ENCODE measurements at regions not wholly inside any gene's neighbourhood (a gene's known extent, or its start where the extent isn't known, plus 50 kb on each side); places are given as distances from the start of the nearest gene placed in this dataset.

DNA sequence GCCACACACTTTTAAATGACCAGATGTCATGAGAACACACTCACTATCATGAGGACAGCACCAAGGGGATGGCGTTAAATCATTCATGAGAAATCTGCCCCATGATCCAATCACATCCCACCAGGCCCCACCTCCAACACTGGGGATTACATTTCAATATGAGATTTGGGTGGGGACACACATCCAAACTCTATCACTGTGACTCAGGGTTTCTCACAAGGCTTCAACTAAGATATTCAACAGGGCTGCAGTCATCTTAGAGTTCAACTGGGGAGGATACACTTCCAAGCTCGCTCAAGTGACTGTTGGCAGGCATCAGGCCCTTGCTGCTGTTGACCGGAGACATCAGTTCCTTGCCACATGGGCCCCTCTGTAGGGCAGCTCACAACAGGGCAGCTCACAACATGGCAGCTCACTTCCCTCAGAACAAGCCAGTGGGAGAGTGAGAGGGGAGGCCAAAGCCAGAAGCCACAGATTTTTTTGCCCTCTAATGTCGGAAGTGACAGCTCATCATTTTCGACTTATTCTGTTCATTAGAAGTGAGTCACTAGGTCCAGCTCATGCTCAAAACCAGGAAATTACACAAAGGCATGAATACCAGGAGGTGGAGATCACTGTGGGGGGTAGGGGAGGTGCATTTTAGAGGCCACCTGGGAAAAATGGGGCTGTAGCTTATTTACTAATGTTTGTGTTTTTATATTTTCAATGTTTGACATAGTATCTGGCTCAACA lies 50.8 kb upstream of the PTHLH start:
- Histone ChIP-seq H3K36me3 (ENCODE audit: control insufficient read depth in 4 of 4, insufficient read depth in 4 of 4, low read length in 3 of 4) (no peaks in the 10 kb centered on the region), H3K27ac (ENCODE audit: insufficient read depth in 1 of 2, low read depth in 1 of 2, low read length in 2 of 2, poor library complexity in 1 of 2, severe bottlenecking in 2 of 2) (no peak overlapping the region), H3K4me3 (ENCODE audit: control insufficient read depth in 1 of 7, extremely low read depth in 1 of 7, insufficient read depth in 4 of 7, low read depth in 2 of 7, low read length in 6 of 7) (no peak overlapping the region), H3K27me3 (replicated peaks in 2 of 5; ENCODE audit: control insufficient read depth in 4 of 5, insufficient read depth in 5 of 5, low read length in 4 of 5) (no peaks in the 10 kb centered on the region), H3K4me1 (ENCODE audit: control extremely low read depth in 1 of 4, control insufficient read depth in 4 of 4, insufficient read depth in 4 of 4, low read length in 3 of 4) (peaks cover 0 to 9% (median 3%) of the 10 kb centered on the region in 4 experiments), H3K9me3 (ENCODE audit: control extremely low read depth in 1 of 5, control insufficient read depth in 4 of 5, insufficient read depth in 2 of 5, low read depth in 1 of 5, low read length in 4 of 5) (no peaks in the 10 kb centered on the region)
- CTCF ChIA-PET: no interaction called here
- no peak for DNase-seq
- POLR2A ChIA-PET: no interaction called here
- WGBS (ENCODE audit: insufficient coverage): 95% methylated on average over 5 of the region's 5 CpGs

DNA sequence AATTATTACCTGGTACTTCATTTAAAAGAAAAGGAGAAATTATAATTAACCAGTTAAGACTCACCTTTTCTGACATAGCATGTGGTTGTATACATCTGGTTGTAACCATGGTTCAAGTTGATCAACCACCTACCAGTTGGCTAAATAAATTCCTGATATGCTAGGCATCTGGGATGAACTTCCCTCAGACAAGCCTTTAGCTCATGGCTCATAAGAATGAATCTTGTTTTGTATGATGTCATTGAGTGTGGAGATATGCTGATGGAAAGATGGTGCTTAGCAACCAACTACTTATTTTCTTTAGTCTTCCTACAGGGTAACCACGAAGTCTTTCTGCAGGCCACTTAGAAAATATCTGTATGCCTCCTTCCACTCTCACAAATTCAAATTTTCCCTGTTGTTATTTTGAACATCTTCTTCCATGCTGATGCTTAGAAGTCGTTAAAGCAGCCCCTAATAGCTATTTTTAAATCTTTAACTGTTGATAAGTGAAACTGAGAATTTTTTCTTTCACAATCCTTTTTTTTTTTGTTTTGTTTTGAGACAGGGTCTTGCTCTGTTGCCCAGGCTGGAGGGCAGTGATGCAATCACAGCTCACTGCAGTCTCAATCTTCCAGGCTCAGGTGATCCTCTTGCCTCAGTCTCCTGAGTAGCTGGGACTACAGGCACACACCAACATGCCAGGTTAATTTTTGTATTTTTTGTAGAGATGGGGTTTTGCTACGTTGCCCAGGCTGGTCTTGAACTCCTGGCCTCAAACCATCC lies 51.9 kb upstream of the PTHLH start:
- H3K9me3 ChIP-seq (ENCODE audit: control extremely low read depth in 1 of 5, control insufficient read depth in 4 of 5, insufficient read depth in 2 of 5, low read depth in 1 of 5, low read length in 4 of 5): no peaks in the 10 kb centered on the region
- H3K4me1 ChIP-seq (ENCODE audit: control extremely low read depth in 1 of 4, control insufficient read depth in 4 of 4, insufficient read depth in 4 of 4, low read length in 3 of 4): peaks cover 0 to 9% (median 4%) of the 10 kb centered on the region in 4 experiments
- DNase-seq: peak in 1 of 3 donors; percentile 8
- CTCF ChIA-PET: no interaction called here
- H3K27me3 ChIP-seq (replicated peaks in 2 of 5; ENCODE audit: control insufficient read depth in 4 of 5, insufficient read depth in 5 of 5, low read length in 4 of 5): no peaks in the 10 kb centered on the region
- POLR2A ChIA-PET: no interaction called here
- H3K27ac ChIP-seq (ENCODE audit: insufficient read depth in 1 of 2, low read depth in 1 of 2, low read length in 2 of 2, poor library complexity in 1 of 2, severe bottlenecking in 2 of 2): no peak overlapping the region
- H3K4me3 ChIP-seq (ENCODE audit: control insufficient read depth in 1 of 7, extremely low read depth in 1 of 7, insufficient read depth in 4 of 7, low read depth in 2 of 7, low read length in 6 of 7): no peak overlapping the region
- H3K36me3 ChIP-seq (ENCODE audit: control insufficient read depth in 4 of 4, insufficient read depth in 4 of 4, low read length in 3 of 4): no peaks in the 10 kb centered on the region
- WGBS (ENCODE audit: insufficient coverage): no CpG with 5 or more reads among the region's 3 CpGs

DNA sequence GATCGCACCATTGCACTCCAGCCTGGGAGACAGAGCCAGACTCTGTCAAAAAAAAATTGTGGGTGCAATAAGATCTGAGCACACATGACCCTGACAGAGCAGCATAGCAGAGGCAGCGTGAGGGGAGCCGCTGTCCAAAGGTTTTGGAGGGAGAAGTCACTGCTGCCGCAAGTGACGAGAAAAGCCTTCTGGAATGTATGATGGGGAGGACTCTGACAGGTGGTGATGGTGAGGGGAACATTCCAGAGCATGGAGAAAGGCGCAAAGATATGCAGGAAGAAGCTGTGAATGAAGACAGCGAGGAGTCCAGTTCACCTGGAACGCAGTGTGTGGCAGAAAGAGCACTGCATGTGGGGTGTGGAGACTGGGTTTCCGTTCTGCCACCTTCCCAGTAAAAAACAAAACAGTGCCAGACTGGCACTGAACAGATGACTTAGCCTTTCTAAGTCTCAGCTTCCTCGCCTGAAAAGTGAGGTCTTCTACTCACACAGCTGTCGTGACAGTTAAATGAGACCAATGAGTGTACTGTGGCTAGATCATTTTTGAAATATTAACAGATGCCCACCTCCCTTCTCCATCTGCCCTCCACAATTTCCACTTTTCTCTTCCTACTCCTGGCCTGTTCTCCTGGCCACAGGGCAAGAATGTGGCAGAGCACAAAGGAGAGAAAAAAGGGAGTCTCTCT lies 53.4 kb upstream of the PTHLH start:
- POLR2A ChIA-PET: no interaction called here
- DNase-seq: no peak
- peaks cover 0 to 9% (median 4%) of the 10 kb centered on the region in 4 experiments for H3K4me1 ChIP-seq (ENCODE audit: control extremely low read depth in 1 of 4, control insufficient read depth in 4 of 4, insufficient read depth in 4 of 4, low read length in 3 of 4)

DNA sequence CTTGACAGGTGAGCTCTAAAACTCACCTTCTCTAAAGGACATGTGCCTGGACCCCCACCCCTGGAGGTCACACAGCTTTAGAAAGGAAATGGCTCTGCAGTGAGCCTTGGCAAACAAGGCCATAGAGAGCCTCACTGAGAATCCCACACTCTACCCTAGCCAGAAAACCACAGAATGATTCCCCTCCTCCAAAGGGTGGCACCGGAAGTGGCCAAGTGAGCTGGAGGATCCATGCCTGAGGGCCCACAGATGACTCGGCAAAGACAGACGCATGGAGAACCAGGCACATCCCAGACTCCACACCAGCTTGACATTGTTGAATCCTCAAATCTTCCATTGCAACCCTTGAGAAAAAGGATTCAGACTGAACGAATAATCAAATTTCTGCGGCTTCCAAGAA lies 54.2 kb upstream of the PTHLH start:
- H3K4me1 ChIP-seq (ENCODE audit: control extremely low read depth in 1 of 4, control insufficient read depth in 4 of 4, insufficient read depth in 4 of 4, low read length in 3 of 4): peaks cover 0 to 9% (median 4%) of the 10 kb centered on the region in 4 experiments
- no peak overlapping the region for H3K4me3 ChIP-seq (ENCODE audit: control insufficient read depth in 1 of 7, extremely low read depth in 1 of 7, insufficient read depth in 4 of 7, low read depth in 2 of 7, low read length in 6 of 7)
- H3K36me3 ChIP-seq (ENCODE audit: control insufficient read depth in 4 of 4, insufficient read depth in 4 of 4, low read length in 3 of 4): no peaks in the 10 kb centered on the region
- peak in 1 of 3 donors; percentile 1 for DNase-seq
- H3K9me3 ChIP-seq (ENCODE audit: control extremely low read depth in 1 of 5, control insufficient read depth in 4 of 5, insufficient read depth in 2 of 5, low read depth in 1 of 5, low read length in 4 of 5): no peaks in the 10 kb centered on the region
- H3K27me3 ChIP-seq (replicated peaks in 2 of 5; ENCODE audit: control insufficient read depth in 4 of 5, insufficient read depth in 5 of 5, low read length in 4 of 5): no peaks in the 10 kb centered on the region
- H3K27ac ChIP-seq (ENCODE audit: insufficient read depth in 1 of 2, low read depth in 1 of 2, low read length in 2 of 2, poor library complexity in 1 of 2, severe bottlenecking in 2 of 2): no peak overlapping the region
- WGBS (ENCODE audit: insufficient coverage): 86% methylated on average over 3 of the region's 5 CpGs
- POLR2A ChIA-PET: no interaction called here
- CTCF ChIA-PET: no interaction called here

More for the DNA sequence above, 53.4 kb upstream of the PTHLH start:
- H3K36me3 ChIP-seq (ENCODE audit: control insufficient read depth in 4 of 4, insufficient read depth in 4 of 4, low read length in 3 of 4): no peaks in the 10 kb centered on the region
- 99% methylated on average over 8 of the region's 11 CpGs for WGBS (ENCODE audit: insufficient coverage)
- H3K4me3 ChIP-seq (ENCODE audit: control insufficient read depth in 1 of 7, extremely low read depth in 1 of 7, insufficient read depth in 4 of 7, low read depth in 2 of 7, low read length in 6 of 7): no peak overlapping the region
- no peak overlapping the region for H3K27ac ChIP-seq (ENCODE audit: insufficient read depth in 1 of 2, low read depth in 1 of 2, low read length in 2 of 2, poor library complexity in 1 of 2, severe bottlenecking in 2 of 2)
- CTCF ChIA-PET: no interaction called here
- H3K9me3 ChIP-seq (ENCODE audit: control extremely low read depth in 1 of 5, control insufficient read depth in 4 of 5, insufficient read depth in 2 of 5, low read depth in 1 of 5, low read length in 4 of 5): no peaks in the 10 kb centered on the region
- no peaks in the 10 kb centered on the region for H3K27me3 ChIP-seq (replicated peaks in 2 of 5; ENCODE audit: control insufficient read depth in 4 of 5, insufficient read depth in 5 of 5, low read length in 4 of 5)

GRCh38 chr12:28027328-28027727 lies 54.8 kb upstream of the PTHLH start:
- H3K4me3 ChIP-seq (ENCODE audit: control insufficient read depth in 1 of 7, extremely low read depth in 1 of 7, insufficient read depth in 4 of 7, low read depth in 2 of 7, low read length in 6 of 7): no peak overlapping the region
- WGBS (ENCODE audit: insufficient coverage): 16% methylated on average over 4 of the region's 5 CpGs
- peak; percentile 6 to 42 (median 26) for DNase-seq
- no peaks in the 10 kb centered on the region for H3K36me3 ChIP-seq (ENCODE audit: control insufficient read depth in 4 of 4, insufficient read depth in 4 of 4, low read length in 3 of 4)
- H3K9me3 ChIP-seq (ENCODE audit: control extremely low read depth in 1 of 5, control insufficient read depth in 4 of 5, insufficient read depth in 2 of 5, low read depth in 1 of 5, low read length in 4 of 5): no peaks in the 10 kb centered on the region
- ChIA-PET POLR2A (no interaction called here), CTCF (no interaction called here)
- no peak overlapping the region for H3K27ac ChIP-seq (ENCODE audit: insufficient read depth in 1 of 2, low read depth in 1 of 2, low read length in 2 of 2, poor library complexity in 1 of 2, severe bottlenecking in 2 of 2)
- peaks cover 0 to 9% (median 4%) of the 10 kb centered on the region in 4 experiments for H3K4me1 ChIP-seq (ENCODE audit: control extremely low read depth in 1 of 4, control insufficient read depth in 4 of 4, insufficient read depth in 4 of 4, low read length in 3 of 4)
- no peaks in the 10 kb centered on the region for H3K27me3 ChIP-seq (replicated peaks in 2 of 5; ENCODE audit: control insufficient read depth in 4 of 5, insufficient read depth in 5 of 5, low read length in 4 of 5)

DNA sequence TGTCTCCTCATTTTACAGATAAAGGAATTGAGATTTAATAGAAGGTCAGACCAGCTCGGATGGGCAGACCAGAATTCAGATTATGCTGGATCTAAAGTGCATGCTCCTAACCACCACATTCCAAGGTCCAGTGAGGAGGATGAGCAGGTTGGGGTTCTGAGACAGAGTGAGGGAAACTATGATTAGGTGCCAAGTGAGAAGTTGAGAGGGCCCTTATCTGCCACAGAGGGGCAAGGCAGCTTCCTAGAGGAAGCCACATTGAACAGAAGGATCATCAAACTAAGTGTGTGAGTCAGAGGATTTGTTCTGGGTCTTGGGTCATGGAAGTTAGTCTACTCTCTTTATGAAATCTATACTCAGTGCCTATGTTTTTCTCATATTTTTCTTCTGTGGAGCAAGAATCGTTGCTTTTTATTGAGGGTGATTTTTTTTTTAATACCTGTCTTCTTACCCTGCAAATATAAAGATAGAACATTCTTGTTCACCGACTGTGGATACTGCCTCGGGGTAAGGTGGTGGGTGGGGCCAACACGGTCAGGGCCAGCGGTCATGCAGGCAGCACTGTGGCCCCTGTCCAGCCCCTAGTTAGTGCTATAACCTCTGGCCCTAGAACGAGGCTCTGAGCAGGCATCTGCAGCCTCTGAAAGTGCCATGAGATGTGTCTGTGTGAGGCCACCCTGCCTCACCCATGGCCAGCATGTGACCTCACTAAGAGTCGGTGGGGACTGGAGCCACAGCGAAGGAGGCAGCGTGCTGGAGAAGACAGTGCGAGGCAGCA lies 55.6 kb upstream of the PTHLH start:
- no peak overlapping the region for H3K4me3 ChIP-seq (ENCODE audit: control insufficient read depth in 1 of 7, extremely low read depth in 1 of 7, insufficient read depth in 4 of 7, low read depth in 2 of 7, low read length in 6 of 7)
- ChIA-PET CTCF (no interaction called here), POLR2A (no interaction called here)
- H3K4me1 ChIP-seq (ENCODE audit: control extremely low read depth in 1 of 4, control insufficient read depth in 4 of 4, insufficient read depth in 4 of 4, low read length in 3 of 4): peaks cover 0 to 9% (median 4%) of the 10 kb centered on the region in 4 experiments
- H3K36me3 ChIP-seq (ENCODE audit: control insufficient read depth in 4 of 4, insufficient read depth in 4 of 4, low read length in 3 of 4): no peaks in the 10 kb centered on the region
- H3K27me3 ChIP-seq (replicated peaks in 2 of 5; ENCODE audit: control insufficient read depth in 4 of 5, insufficient read depth in 5 of 5, low read length in 4 of 5): no peaks in the 10 kb centered on the region
- H3K27ac ChIP-seq (ENCODE audit: insufficient read depth in 1 of 2, low read depth in 1 of 2, low read length in 2 of 2, poor library complexity in 1 of 2, severe bottlenecking in 2 of 2): no peak overlapping the region
- WGBS (ENCODE audit: insufficient coverage): 100% methylated on average over 9 of the region's 11 CpGs
- H3K9me3 ChIP-seq (ENCODE audit: control extremely low read depth in 1 of 5, control insufficient read depth in 4 of 5, insufficient read depth in 2 of 5, low read depth in 1 of 5, low read length in 4 of 5): no peaks in the 10 kb centered on the region
- peak; percentile 26 to 70 (median 52) for DNase-seq

All from common myeloid progenitor, CD34-positive (primary cell).